ENCODE measurements at regions not wholly inside any gene's neighbourhood (a gene's known extent, or its start where the extent isn't known, plus 50 kb on each side); places are given as distances from the start of the nearest gene placed in this dataset.

GRCh38 chr16:79347277-79347676, 253.3 kb downstream of the MAF start (continued):
- TF ChIP-seq ZBTB33 (IDR thresholded peaks at IDR 0.05) = no peak
- TF ChIP-seq HNF4A (conservative IDR thresholded peaks at IDR 0.05) = no peak
- TF ChIP-seq FOXA2 (IDR thresholded peaks at IDR 0.05) = no peak

- H3K36me3 ChIP-seq (ENCODE audit: control insufficient read depth in 4 of 4, insufficient read depth in 3 of 4, low read depth in 1 of 4, low read length in 3 of 4) = no peaks in the 10 kb centered on the region
- no peaks in the 10 kb centered on the region for H3K27me3 ChIP-seq (ENCODE audit: control insufficient read depth in 4 of 4, insufficient read depth in 4 of 4, low read length in 3 of 4)
- H3K4me3 ChIP-seq (ENCODE audit: low read depth in 1 of 3, low read length in 3 of 3) = no peak overlapping the region
- TF ChIP-seq ZBTB33 (IDR thresholded peaks at IDR 0.05) = no peak
- TF ChIP-seq FOXA2 (IDR thresholded peaks at IDR 0.05) = no peak
- no peak for TF ChIP-seq EGR1 (IDR thresholded peaks at IDR 0.05; ENCODE audit: low read depth in 2 of 2)
- no peak for TF ChIP-seq RAD21 (IDR thresholded peaks at IDR 0.05)
- TF ChIP-seq TAF1 (conservative IDR thresholded peaks at IDR 0.05) = no peak
- TF ChIP-seq HNF4G (IDR thresholded peaks at IDR 0.05) = no peak
- no peak for TF ChIP-seq RXRA (IDR thresholded peaks at IDR 0.05)
- no peak for TF ChIP-seq ATF3 (IDR thresholded peaks at IDR 0.05)
- TF ChIP-seq CTCF (IDR thresholded peaks at IDR 0.05; ENCODE audit: low read depth, low read length, missing input control) = no peak
- no peak for TF ChIP-seq JUND (IDR thresholded peaks at IDR 0.05)
- TF ChIP-seq FOXA1 (IDR thresholded peaks at IDR 0.05) = no peak
- no peak for TF ChIP-seq REST (IDR thresholded peaks at IDR 0.05)
- no peak for TF ChIP-seq HNF4A (conservative IDR thresholded peaks at IDR 0.05)
- H3K4me1 ChIP-seq (ENCODE audit: control insufficient read depth in 4 of 4, insufficient read depth in 4 of 4, low read length in 3 of 4) = no peaks in the 10 kb centered on the region
- no peak overlapping the region for H3K9ac ChIP-seq (ENCODE audit: low read depth in 1 of 2, low read length in 2 of 2)
- DNase-seq (ENCODE audit: low spot score) = no peak
- no peak overlapping the region for H3K27ac ChIP-seq (ENCODE audit: low read depth in 1 of 2, low read length in 2 of 2)
- no peaks in the 10 kb centered on the region for H3K9me3 ChIP-seq (ENCODE audit: control insufficient read depth in 4 of 4, low read length in 3 of 4)
- WGBS = 75% methylated on average over 7 of the region's 7 CpGs
Measured at GRCh38 chr16:79339863-79340262, 260.7 kb downstream of the MAF start.
